Calu3 (cell line): ENCODE measurements at regions not wholly inside any gene's neighbourhood (a gene's known extent, or its start where the extent isn't known, plus 50 kb on each side); places are given as distances from the start of the nearest gene placed in this dataset.
"Not testable (repeated sequence)": the region's sequence is repeated elsewhere in the genome, so short reads cannot be mapped to it uniquely, and the experiment has no call there.

Experiments used
- BruUV-seq: library from RNA; stranded (reverse); fragments of 400-500 nt; replicated peaks from 2 replicates; lab custom pipeline; 2021; lab: Mats Ljungman, UMichigan
- CTCF ChIA-PET: fragments of 300-600 bp; sonication (Branson Sonifier 250); formaldehyde crosslinking; loops from one replicate; lab custom pipeline; 2022; ENCODE audit warnings: antibody characterized with exemption; lab: Charles Lee
- DNase-seq: peaks from one replicate; pipeline ENCODE4 v3.0.0; 2022
- H3K27ac Mint-ChIP-seq: one replicate; pipeline ENCODE4 v1.8.0; 2022; ENCODE audit warnings: mixed read lengths; ENCODE audit not compliant: unreplicated experiment
- H3K27me3 Mint-ChIP-seq: one replicate; pipeline ENCODE4 v1.8.0; 2022; ENCODE audit warnings: mixed read lengths; ENCODE audit not compliant: unreplicated experiment
- H3K36me3 Mint-ChIP-seq: one replicate; pipeline ENCODE4 v1.8.0; 2022; ENCODE audit warnings: mild to moderate bottlenecking, moderate library complexity, mixed read lengths; ENCODE audit not compliant: insufficient read depth, unreplicated experiment
- H3K4me1 Mint-ChIP-seq: one replicate; pipeline ENCODE4 v1.8.0; 2022; ENCODE audit warnings: mild to moderate bottlenecking, low read depth, mixed read lengths; ENCODE audit not compliant: unreplicated experiment
- H3K4me3 Mint-ChIP-seq: one replicate; pipeline ENCODE4 v1.8.0; 2022; ENCODE audit warnings: mild to moderate bottlenecking, low read depth, moderate library complexity, mixed read lengths; ENCODE audit not compliant: unreplicated experiment
- H3K9me3 Mint-ChIP-seq: one replicate; pipeline ENCODE4 v1.8.0; 2022; ENCODE audit warnings: low read depth, mixed read lengths; ENCODE audit not compliant: unreplicated experiment
- intact Hi-C: fragments of 100-400 bp; cut with micrococcal nuclease; formaldehyde crosslinking; loops from one replicate; pipeline ENCODE4 v1.10.0; 2022; ENCODE audit not compliant: unreplicated experiment
- TF ChIP-seq, protein P1 (sequence below): fragments of 200-600 bp; IDR thresholded peaks from one replicate; pipeline ENCODE4 v1.8.0; 2022; ENCODE audit warnings: antibody characterized with exemption; ENCODE audit not compliant: unreplicated experiment

DNA sequence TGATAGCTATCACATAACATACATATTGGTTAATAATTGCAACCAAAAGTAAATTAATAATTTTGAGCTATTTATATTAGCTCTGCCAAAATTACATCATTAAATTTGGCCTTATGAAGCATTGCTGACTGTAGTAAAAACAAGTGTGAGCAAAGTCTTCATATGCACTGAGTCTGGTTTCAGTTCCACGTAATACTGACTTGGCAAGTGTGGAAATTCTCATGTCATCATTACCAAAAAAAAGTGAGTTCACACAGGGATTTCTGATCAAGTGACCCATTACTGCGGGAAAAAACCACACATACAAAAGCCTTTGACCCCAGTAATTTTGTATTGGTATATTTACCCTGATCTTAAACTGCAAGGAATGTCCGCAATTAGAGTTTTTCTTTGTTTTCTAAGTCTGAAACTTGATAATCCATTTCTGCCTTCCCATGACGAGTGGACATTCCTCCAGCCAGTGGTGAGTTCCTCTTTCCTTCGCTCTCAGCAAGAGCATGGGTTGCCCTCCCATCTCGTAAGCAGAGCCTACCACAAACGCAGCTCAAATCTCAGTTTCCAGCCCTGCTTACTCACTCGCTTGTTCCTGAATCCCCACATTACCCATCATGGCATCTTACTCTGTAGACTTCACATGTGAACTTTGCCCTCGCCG lies 220.2 kb upstream of the DMRT1 start:
- H3K36me3 Mint-ChIP-seq: no peaks in the 10 kb centered on the region
- no peaks in the 10 kb centered on the region for H3K27me3 Mint-ChIP-seq
- no peaks in the 10 kb centered on the region for H3K9me3 Mint-ChIP-seq
- CTCF ChIA-PET: no interaction called here
- no peak overlapping the region for H3K4me3 Mint-ChIP-seq
- intact Hi-C loops: no loop called here
- TF ChIP-seq, protein P1, sequence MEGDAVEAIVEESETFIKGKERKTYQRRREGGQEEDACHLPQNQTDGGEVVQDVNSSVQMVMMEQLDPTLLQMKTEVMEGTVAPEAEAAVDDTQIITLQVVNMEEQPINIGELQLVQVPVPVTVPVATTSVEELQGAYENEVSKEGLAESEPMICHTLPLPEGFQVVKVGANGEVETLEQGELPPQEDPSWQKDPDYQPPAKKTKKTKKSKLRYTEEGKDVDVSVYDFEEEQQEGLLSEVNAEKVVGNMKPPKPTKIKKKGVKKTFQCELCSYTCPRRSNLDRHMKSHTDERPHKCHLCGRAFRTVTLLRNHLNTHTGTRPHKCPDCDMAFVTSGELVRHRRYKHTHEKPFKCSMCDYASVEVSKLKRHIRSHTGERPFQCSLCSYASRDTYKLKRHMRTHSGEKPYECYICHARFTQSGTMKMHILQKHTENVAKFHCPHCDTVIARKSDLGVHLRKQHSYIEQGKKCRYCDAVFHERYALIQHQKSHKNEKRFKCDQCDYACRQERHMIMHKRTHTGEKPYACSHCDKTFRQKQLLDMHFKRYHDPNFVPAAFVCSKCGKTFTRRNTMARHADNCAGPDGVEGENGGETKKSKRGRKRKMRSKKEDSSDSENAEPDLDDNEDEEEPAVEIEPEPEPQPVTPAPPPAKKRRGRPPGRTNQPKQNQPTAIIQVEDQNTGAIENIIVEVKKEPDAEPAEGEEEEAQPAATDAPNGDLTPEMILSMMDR: no peak
- H3K4me1 Mint-ChIP-seq: no peaks in the 10 kb centered on the region
- no peak for DNase-seq
- BruUV-seq: no TSS peak
- no peak overlapping the region for H3K27ac Mint-ChIP-seq

GRCh38 chr9:624935-625500 lies 216.5 kb upstream of the DMRT1 start:
- TF ChIP-seq, protein P1: no peak
- no peak overlapping the region for H3K27ac Mint-ChIP-seq
- H3K4me1 Mint-ChIP-seq: no peaks in the 10 kb centered on the region
- H3K9me3 Mint-ChIP-seq: no peaks in the 10 kb centered on the region
- H3K36me3 Mint-ChIP-seq: no peaks in the 10 kb centered on the region
- DNase-seq: no peak
- intact Hi-C loops: no loop called here
- CTCF ChIA-PET: no interaction called here
- no peak overlapping the region for H3K4me3 Mint-ChIP-seq
- BruUV-seq: no TSS peak
- no peaks in the 10 kb centered on the region for H3K27me3 Mint-ChIP-seq

GRCh38 chr9:625613-626012 lies 215.9 kb upstream of the DMRT1 start:
- intact Hi-C loops: no loop called here
- no peaks in the 10 kb centered on the region for H3K27me3 Mint-ChIP-seq
- CTCF ChIA-PET: no interaction called here
- no peak for DNase-seq
- TF ChIP-seq, protein P1: no peak
- no TSS peak for BruUV-seq
- no peaks in the 10 kb centered on the region for H3K9me3 Mint-ChIP-seq
- no peaks in the 10 kb centered on the region for H3K36me3 Mint-ChIP-seq
- no peak overlapping the region for H3K4me3 Mint-ChIP-seq
- H3K27ac Mint-ChIP-seq: no peak overlapping the region
- no peaks in the 10 kb centered on the region for H3K4me1 Mint-ChIP-seq

DNA sequence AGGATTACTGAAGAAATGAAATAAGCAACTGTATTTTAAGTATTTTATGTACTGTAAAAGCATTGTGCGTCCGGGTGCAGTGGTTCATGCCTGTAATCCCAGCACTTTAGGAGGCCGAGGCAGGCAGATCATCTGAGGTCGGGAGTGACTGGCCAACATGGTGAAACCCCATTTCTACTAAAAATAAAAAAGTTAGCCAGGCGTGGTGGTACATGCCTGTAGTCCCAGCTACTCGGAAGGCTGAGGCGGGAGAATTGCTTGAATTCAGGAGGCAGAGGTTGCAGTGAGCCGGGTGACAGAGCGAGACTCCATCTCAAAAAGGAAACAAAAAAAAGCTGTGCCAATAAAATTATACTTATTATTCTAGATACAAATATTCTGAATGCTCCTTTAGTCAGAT lies 215.4 kb upstream of the DMRT1 start:
- intact Hi-C loops, BruUV-seq: not testable (repeated sequence)

GRCh38 chr9:626596-626995 lies 214.9 kb upstream of the DMRT1 start:
- intact Hi-C loops: no loop called here
- H3K27me3 Mint-ChIP-seq: no peaks in the 10 kb centered on the region
- no peaks in the 10 kb centered on the region for H3K36me3 Mint-ChIP-seq
- no peak for DNase-seq
- peaks cover 6% of the 10 kb centered on the region for H3K4me1 Mint-ChIP-seq
- no peak overlapping the region for H3K27ac Mint-ChIP-seq
- H3K4me3 Mint-ChIP-seq: no peak overlapping the region
- BruUV-seq: no TSS peak
- no peaks in the 10 kb centered on the region for H3K9me3 Mint-ChIP-seq
- CTCF ChIA-PET: no interaction called here
- TF ChIP-seq, protein P1: no peak

More for the DNA sequence above, 215.4 kb upstream of the DMRT1 start:
- DNase-seq, H3K27me3 Mint-ChIP-seq, H3K9me3 Mint-ChIP-seq, H3K4me3 Mint-ChIP-seq, H3K4me1 Mint-ChIP-seq, H3K27ac Mint-ChIP-seq, H3K36me3 Mint-ChIP-seq, CTCF ChIA-PET: not testable (repeated sequence)
